K562 (cell line): ENCODE measurements at regions not wholly inside any gene's neighbourhood (a gene's known extent, or its start where the extent isn't known, plus 50 kb on each side); places are given as distances from the start of the nearest gene placed in this dataset.

Source experiments
- ATAC-seq: fragments of 200-7000 bp; cut with Tn5 transposase; 3 replicates; pipeline ENCODE4 v1.9.1; 2020; ENCODE audit warnings: moderate library complexity
- BruUV-seq: library from RNA; stranded (reverse); fragments of 400-500 nt; replicated peaks from 2 replicates; lab custom pipeline; 2021; lab: Mats Ljungman, UMichigan
- CTCF ChIA-PET: fragments of 300-600 bp; formaldehyde crosslinking; extraction: SDS; loops from one replicate; lab custom pipeline; 2021; ENCODE audit warnings: low intra/inter-chr PET ratio; lab: Yijun Ruan, JAX
- POLR2A ChIA-PET: fragments of 300-600, 350-650 bp; sonication (Branson Sonifier 250); formaldehyde crosslinking; extraction: SDS; loops from one replicate; lab custom pipeline; 2021; ENCODE audit warnings: antibody characterized with exemption, inconsistent platforms; lab: Yijun Ruan, JAX
- DNase-seq, 4 experiments: peaks; one replicate each; pipeline versions ENCODE4 v3.0.0 to v3.0.0-alpha.2; 2011 to 2018; ENCODE audit warnings: low spot score in 3 of 4, mixed read lengths in 3 of 4; ENCODE audit errors: extremely low read depth in 1 of 4
- FAIRE-seq: peaks from 2 replicates; lab custom pipeline; 2011; peaks lifted over from hg19 to GRCh38; lab: Jason Lieb, UNC
- H2AFZ ChIP-seq: 2 replicates; pipeline ENCODE4 v1.6.0; 2011; ENCODE audit warnings: low read depth, low read length, control low read depth, inconsistent platforms
- H3K27ac ChIP-seq: fragments of 200-600 bp; 3 replicates; pipeline ENCODE4 v1.8.0; 2011; ENCODE audit warnings: low read depth, mild to moderate bottlenecking, control low read depth, inconsistent platforms, low read length, moderate library complexity, mixed read lengths; ENCODE audit errors: extremely low read depth
- H3K27me3 ChIP-seq, 2 experiments: fragments of 300-600 bp in 1 of 2; 2 replicates in 1 of 2; 3 replicates in 1 of 2; pipeline versions ENCODE4 v1.6.0 to v1.8.0; 2011; ENCODE audit warnings: inconsistent platforms in 2 of 2, low read length in 2 of 2, mild to moderate bottlenecking in 1 of 2, mixed read lengths in 1 of 2, moderate library complexity in 1 of 2; ENCODE audit not compliant: control insufficient read depth in 2 of 2, insufficient read depth in 2 of 2
- H3K36me3 ChIP-seq: fragments of 300-600 bp; 3 replicates; pipeline ENCODE4 v1.8.0; 2011; ENCODE audit warnings: mild to moderate bottlenecking, low read length, inconsistent platforms; ENCODE audit not compliant: control insufficient read depth, insufficient read depth
- H3K4me1 ChIP-seq, 2 experiments: fragments of 200-600 bp in 1 of 2; replicated peaks in 1 of 2; 2 replicates in 1 of 2; 3 replicates in 1 of 2; pipeline versions ENCODE4 v1.5.1 to v1.8.0; 2011; ENCODE audit warnings: inconsistent platforms in 2 of 2, low read length in 2 of 2, mild to moderate bottlenecking in 1 of 2, mixed read lengths in 1 of 2, moderate library complexity in 1 of 2; ENCODE audit not compliant: control insufficient read depth in 2 of 2, insufficient read depth in 2 of 2
- H3K4me2 ChIP-seq: 2 replicates; pipeline ENCODE4 v1.6.1; 2011; ENCODE audit warnings: low read length, control low read depth, inconsistent platforms, mixed read lengths; ENCODE audit not compliant: insufficient read depth
- H3K4me3 ChIP-seq: fragments of 200-600 bp; sonication (generic), shearing (Covaris generic); 2 replicates; pipeline ENCODE4 v1.5.1; 2016; ENCODE audit warnings: control low read depth, inconsistent platforms
- H3K79me2 ChIP-seq: fragments of 200-600 bp; 3 replicates; pipeline ENCODE4 v1.8.0; 2011; ENCODE audit warnings: low read length, inconsistent platforms; ENCODE audit not compliant: control insufficient read depth, insufficient read depth
- H3K9ac ChIP-seq, 2 experiments: 2 replicates each; pipeline versions ENCODE4 v1.6.0 to v1.6.1; 2011; ENCODE audit warnings: low read depth in 2 of 2, low read length in 2 of 2, control low read depth in 1 of 2, inconsistent platforms in 1 of 2, mild to moderate bottlenecking in 1 of 2, mixed read lengths in 1 of 2; ENCODE audit not compliant: insufficient read depth in 1 of 2
- H3K9me1 ChIP-seq: one replicate; pipeline ENCODE4 v1.6.0; 2011; ENCODE audit warnings: inconsistent platforms, mild to moderate bottlenecking, low read length, moderate library complexity; ENCODE audit not compliant: control insufficient read depth, insufficient read depth
- H3K9me3 ChIP-seq: replicated peaks from 2 replicates; pipeline ENCODE4 v1.5.1; 2011; ENCODE audit warnings: low read depth, low read length, inconsistent platforms; ENCODE audit not compliant: control insufficient read depth, insufficient read depth
- H4K20me1 ChIP-seq: replicated peaks from 2 replicates; pipeline ENCODE4 v1.6.1; 2011; ENCODE audit warnings: low read length, inconsistent platforms, mixed read lengths; ENCODE audit not compliant: control insufficient read depth, insufficient read depth
- CEBPB ChIP-seq: fragments of 450-650 bp; IDR thresholded peaks from 2 replicates; pipeline ENCODE4 v1.6.1; 2016; ENCODE audit warnings: missing genetic modification characterization, missing compliant biosample characterization
- CREM ChIP-seq: IDR thresholded peaks from 2 replicates; pipeline ENCODE4 v1.6.1; 2014; ENCODE audit warnings: antibody characterized with exemption, low read depth
- PHF8 ChIP-seq: fragments of 200-600 bp; sonication (generic); IDR thresholded peaks from 2 replicates; pipeline ENCODE4 v1.6.1; 2012; ENCODE audit warnings: mixed run types, mild to moderate bottlenecking, inconsistent platforms, low read length, moderate library complexity, borderline replicate concordance
- ZBED1 ChIP-seq: IDR thresholded peaks from 2 replicates; pipeline ENCODE4 v1.6.1; 2014
- WGBS: fragments of 100-300 bp; shearing (Covaris generic); methylation state at CpG from one replicate; pipeline ENCODE4 v1.1.6; 2016; ENCODE audit warnings: low coverage, mixed read lengths; ENCODE audit not compliant: insufficient coverage; ENCODE audit errors: missing lambda C conversion rate; 5-methylcytosine and 5-hydroxymethylcytosine counted together
- in situ Hi-C: fragments of 300-500 bp; cut with MboI; formaldehyde crosslinking; loops from 4 replicates; pipeline ENCODE4 v1.15.0; 2018; ENCODE audit warnings: inconsistent platforms, mixed read lengths
- intact Hi-C: fragments of 100-400 bp; cut with micrococcal nuclease; formaldehyde crosslinking; loops from 2 replicates; pipeline ENCODE4 v1.14.2; 2022
- TF ChIP-seq, protein P1 (sequence below), 2 experiments: fragments of 450-650 bp in 1 of 2; sonication (generic) in 1 of 2; formaldehyde crosslinking in 1 of 2; IDR thresholded peaks in 1 of 2; conservative IDR thresholded peaks in 1 of 2; 2 replicates each; pipeline versions ENCODE4 v1.6.1 to v1.8.1; 2016 to 2023; ENCODE audit warnings: mild to moderate bottlenecking in 2 of 2, moderate library complexity in 2 of 2, inconsistent platforms in 1 of 2, missing genetic modification reagents in 1 of 2

DNA sequence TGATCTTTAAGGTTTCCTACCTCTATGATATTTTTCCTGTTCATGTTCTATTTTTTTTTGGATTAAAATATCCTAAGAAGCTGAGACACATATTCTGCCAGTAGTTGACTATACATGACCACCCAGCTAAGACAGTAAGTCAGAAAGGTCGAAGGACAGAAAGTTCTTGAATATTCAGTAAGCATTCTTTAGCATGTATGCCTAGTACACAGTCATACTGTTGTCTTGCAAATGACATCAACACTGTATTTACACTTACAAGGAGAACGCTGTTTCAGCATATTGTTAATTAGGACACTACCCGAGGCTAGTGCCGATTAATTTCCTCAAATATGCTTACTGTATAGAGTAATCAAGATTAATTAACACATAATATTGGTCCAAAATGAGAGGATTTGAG is 300.6 kb downstream of the STIM2 start:
- Histone ChIP-seq H3K79me2 (no peaks in the 10 kb centered on the region; the same call in 2 of the 3 replicates), H2AFZ (no peak overlapping the region), H3K4me1 (no peaks in the 10 kb centered on the region), H3K27me3 (no peaks in the 10 kb centered on the region), H3K4me2 (no peak overlapping the region), H3K4me3 (no peak overlapping the region), H3K9me1 (no peaks in the 10 kb centered on the region), H3K27ac (no peak overlapping the region), H3K9ac (no peak overlapping the region), H3K9me3 (no peaks in the 10 kb centered on the region), H4K20me1 (no peaks in the 10 kb centered on the region), H3K36me3 (no peaks in the 10 kb centered on the region)
- no peak for DNase-seq
- CTCF ChIA-PET, result no interaction called here
- FAIRE-seq, result no peak
- intact Hi-C loops, result no loop called here
- no peak for ATAC-seq
- BruUV-seq, result no TSS peak
- TF ChIP-seq CREM, result no peak
- no peak for TF ChIP-seq PHF8
- in situ Hi-C loops, result no loop called here
- POLR2A ChIA-PET, result interaction anchor here (0.6 kb wide), 1 partner anchor 38 kb away, joined by 3 read pairs; no protein-coding TSS in a partner anchor
- 0% methylated on average over 4 of the region's 4 CpGs for WGBS

DNA sequence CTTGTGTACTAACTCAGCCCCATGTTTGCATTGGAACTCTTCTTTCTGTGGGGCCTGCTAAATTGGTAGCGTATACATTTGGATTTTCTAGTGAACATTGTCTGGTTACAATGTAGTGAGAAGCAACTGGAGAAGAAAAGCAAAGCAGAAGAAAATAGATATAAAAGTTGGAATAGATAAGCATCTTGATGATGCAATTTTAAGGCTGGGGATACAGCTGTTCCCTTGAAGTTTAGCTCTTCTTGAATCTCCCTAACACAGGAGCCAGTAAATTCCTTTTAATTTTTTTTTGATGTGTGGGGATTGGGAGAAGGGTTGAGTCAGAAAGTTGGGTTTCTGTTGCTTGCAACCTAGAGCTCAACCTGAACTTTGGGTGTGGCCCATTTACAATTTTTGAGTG is 308.1 kb downstream of the STIM2 start:
- Histone ChIP-seq H4K20me1 (no peaks in the 10 kb centered on the region), H3K9me1 (no peaks in the 10 kb centered on the region), H3K9ac (no peak overlapping the region), H3K36me3 (no peaks in the 10 kb centered on the region), H3K4me1 (no peaks in the 10 kb centered on the region), H3K4me2 (no peak overlapping the region), H3K4me3 (no peak overlapping the region), H3K27ac (no peak overlapping the region), H3K9me3 (no peaks in the 10 kb centered on the region), H3K79me2 (no peaks in the 10 kb centered on the region), H3K27me3 (no peaks in the 10 kb centered on the region), H2AFZ (no peak overlapping the region)
- DNase-seq, result no peak
- POLR2A ChIA-PET, result no interaction called here
- TF ChIP-seq, protein P1, sequence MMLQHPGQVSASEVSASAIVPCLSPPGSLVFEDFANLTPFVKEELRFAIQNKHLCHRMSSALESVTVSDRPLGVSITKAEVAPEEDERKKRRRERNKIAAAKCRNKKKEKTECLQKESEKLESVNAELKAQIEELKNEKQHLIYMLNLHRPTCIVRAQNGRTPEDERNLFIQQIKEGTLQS (IDR thresholded peaks at IDR 0.05), result peak; percentile 71
- TF ChIP-seq, protein P1 (CRISPR knock-in tag; conservative IDR thresholded peaks at IDR 0.05), result no peak
- TF ChIP-seq CEBPB (tag), result 0 out of 2 replicates have a peak, but pooled peaks have one; percentile 11
- no peak for TF ChIP-seq ZBED1
- intact Hi-C loops, result no loop called here
- no peak for FAIRE-seq
- 0% methylated on average over 1 of the region's 1 CpG for WGBS
- in situ Hi-C loops, result no loop called here
- CTCF ChIA-PET, result no interaction called here
- ATAC-seq, result no peak
- BruUV-seq, result no TSS peak
